Activated naive CD8-positive, alpha-beta T cell (primary cell): ENCODE measurements at regions not wholly inside any gene's neighbourhood (a gene's known extent, or its start where the extent isn't known, plus 50 kb on each side); places are given as distances from the start of the nearest gene placed in this dataset.

Source experiments
- H3K27ac Mint-ChIP-seq: one replicate; pipeline ENCODE4 v1.8.0; 2021; ENCODE audit warnings: mixed read lengths
- H3K27me3 Mint-ChIP-seq: one replicate; pipeline ENCODE4 v1.8.0; 2021; ENCODE audit warnings: mixed read lengths
- H3K36me3 Mint-ChIP-seq: one replicate; pipeline ENCODE4 v1.8.0; 2021; ENCODE audit warnings: mixed read lengths
- H3K4me1 Mint-ChIP-seq: one replicate; pipeline ENCODE4 v1.8.0; 2021; ENCODE audit warnings: low read depth, mixed read lengths
- H3K4me3 Mint-ChIP-seq: one replicate; pipeline ENCODE4 v1.8.0; 2021; ENCODE audit warnings: mild to moderate bottlenecking, mixed read lengths
- H3K9me3 Mint-ChIP-seq: one replicate; pipeline ENCODE4 v1.8.0; 2021; ENCODE audit warnings: low read depth, mixed read lengths

GRCh38 chr5:90144625-90145327, 264.8 kb downstream of the CETN3 start:
- H3K27me3 Mint-ChIP-seq: no peaks in the 10 kb centered on the region
- H3K27ac Mint-ChIP-seq: no peak overlapping the region
- H3K4me1 Mint-ChIP-seq: no peaks in the 10 kb centered on the region
- no peaks in the 10 kb centered on the region for H3K9me3 Mint-ChIP-seq
- H3K36me3 Mint-ChIP-seq: no peaks in the 10 kb centered on the region
- no peak overlapping the region for H3K4me3 Mint-ChIP-seq

GRCh38 chr5:90142541-90142940, 267.0 kb downstream of the CETN3 start:
- Mint-ChIP-seq H3K27ac (no peak overlapping the region), H3K4me1 (no peaks in the 10 kb centered on the region), H3K4me3 (no peak overlapping the region), H3K9me3 (no peaks in the 10 kb centered on the region), H3K36me3 (no peaks in the 10 kb centered on the region), H3K27me3 (no peaks in the 10 kb centered on the region)

GRCh38 chr5:90141984-90142383, 267.6 kb downstream of the CETN3 start:
- H3K9me3 Mint-ChIP-seq: no peaks in the 10 kb centered on the region

GRCh38 chr5:90136952-90137528, 272.5 kb downstream of the CETN3 start:
- no peak overlapping the region for H3K27ac Mint-ChIP-seq
- no peak overlapping the region for H3K4me3 Mint-ChIP-seq
- H3K36me3 Mint-ChIP-seq: no peaks in the 10 kb centered on the region
- H3K27me3 Mint-ChIP-seq: no peaks in the 10 kb centered on the region
- no peaks in the 10 kb centered on the region for H3K9me3 Mint-ChIP-seq
- no peaks in the 10 kb centered on the region for H3K4me1 Mint-ChIP-seq

More at GRCh38 chr5:90141984-90142383, 267.6 kb downstream of the CETN3 start:
- Mint-ChIP-seq H3K4me3 (no peak overlapping the region), H3K36me3 (no peaks in the 10 kb centered on the region), H3K27ac (no peak overlapping the region), H3K27me3 (no peaks in the 10 kb centered on the region), H3K4me1 (no peaks in the 10 kb centered on the region)

- no peak overlapping the region for H3K4me3 Mint-ChIP-seq
- no peaks in the 10 kb centered on the region for H3K36me3 Mint-ChIP-seq
- H3K4me1 Mint-ChIP-seq: no peaks in the 10 kb centered on the region
- no peaks in the 10 kb centered on the region for H3K27me3 Mint-ChIP-seq
- H3K9me3 Mint-ChIP-seq: no peaks in the 10 kb centered on the region
- H3K27ac Mint-ChIP-seq: no peak overlapping the region
Measured at GRCh38 chr5:90135779-90136378, 273.7 kb downstream of the CETN3 start.

GRCh38 chr5:90134892-90135291, 274.7 kb downstream of the CETN3 start:
- Mint-ChIP-seq H3K36me3 (no peaks in the 10 kb centered on the region), H3K4me3 (no peak overlapping the region), H3K9me3 (no peaks in the 10 kb centered on the region), H3K4me1 (no peaks in the 10 kb centered on the region), H3K27me3 (no peaks in the 10 kb centered on the region), H3K27ac (no peak overlapping the region)

- Mint-ChIP-seq H3K27ac (no peak overlapping the region), H3K9me3 (no peaks in the 10 kb centered on the region), H3K4me3 (no peak overlapping the region), H3K36me3 (no peaks in the 10 kb centered on the region), H3K27me3 (no peaks in the 10 kb centered on the region), H3K4me1 (no peaks in the 10 kb centered on the region)
Measured at GRCh38 chr5:90134381-90134780, 275.2 kb downstream of the CETN3 start.

- no peaks in the 10 kb centered on the region for H3K27me3 Mint-ChIP-seq
- H3K9me3 Mint-ChIP-seq: no peaks in the 10 kb centered on the region
- H3K27ac Mint-ChIP-seq: no peak overlapping the region
- H3K36me3 Mint-ChIP-seq: no peaks in the 10 kb centered on the region
- no peak overlapping the region for H3K4me3 Mint-ChIP-seq
- H3K4me1 Mint-ChIP-seq: no peaks in the 10 kb centered on the region
Measured at GRCh38 chr5:90133941-90134340, 275.6 kb downstream of the CETN3 start.

- H3K27ac Mint-ChIP-seq: no peak overlapping the region
Measured at GRCh38 chr5:90131383-90132133, 278.0 kb downstream of the CETN3 start.

GRCh38 chr5:90128551-90128950, 281.0 kb downstream of the CETN3 start:
- H3K36me3 Mint-ChIP-seq: no peaks in the 10 kb centered on the region
- no peak overlapping the region for H3K4me3 Mint-ChIP-seq
- no peaks in the 10 kb centered on the region for H3K4me1 Mint-ChIP-seq
- no peak overlapping the region for H3K27ac Mint-ChIP-seq
- H3K27me3 Mint-ChIP-seq: no peaks in the 10 kb centered on the region
- no peaks in the 10 kb centered on the region for H3K9me3 Mint-ChIP-seq

More at GRCh38 chr5:90131383-90132133, 278.0 kb downstream of the CETN3 start:
- Mint-ChIP-seq H3K27me3 (no peaks in the 10 kb centered on the region), H3K4me3 (no peak overlapping the region), H3K36me3 (no peaks in the 10 kb centered on the region), H3K9me3 (no peaks in the 10 kb centered on the region), H3K4me1 (no peaks in the 10 kb centered on the region)

- Mint-ChIP-seq H3K4me3 (no peak overlapping the region), H3K4me1 (no peaks in the 10 kb centered on the region), H3K9me3 (no peaks in the 10 kb centered on the region), H3K36me3 (no peaks in the 10 kb centered on the region), H3K27ac (no peak overlapping the region), H3K27me3 (no peaks in the 10 kb centered on the region)
Measured at GRCh38 chr5:90119531-90119971, 290.0 kb downstream of the CETN3 start.

- Mint-ChIP-seq H3K9me3 (no peaks in the 10 kb centered on the region), H3K4me3 (no peak overlapping the region), H3K4me1 (no peaks in the 10 kb centered on the region), H3K27ac (no peak overlapping the region), H3K27me3 (no peaks in the 10 kb centered on the region), H3K36me3 (no peaks in the 10 kb centered on the region)
Measured at GRCh38 chr5:90117005-90117404, 292.6 kb downstream of the CETN3 start.

GRCh38 chr5:90113108-90113507, 296.4 kb downstream of the CETN3 start:
- no peak overlapping the region for H3K4me3 Mint-ChIP-seq
- H3K27ac Mint-ChIP-seq: no peak overlapping the region
- H3K36me3 Mint-ChIP-seq: no peaks in the 10 kb centered on the region
- no peaks in the 10 kb centered on the region for H3K27me3 Mint-ChIP-seq
- H3K4me1 Mint-ChIP-seq: no peaks in the 10 kb centered on the region
- no peaks in the 10 kb centered on the region for H3K9me3 Mint-ChIP-seq

GRCh38 chr5:90112033-90112692, 297.4 kb downstream of the CETN3 start:
- no peak overlapping the region for H3K4me3 Mint-ChIP-seq
- no peak overlapping the region for H3K27ac Mint-ChIP-seq
- H3K36me3 Mint-ChIP-seq: no peaks in the 10 kb centered on the region
- H3K4me1 Mint-ChIP-seq: no peaks in the 10 kb centered on the region
- H3K9me3 Mint-ChIP-seq: no peaks in the 10 kb centered on the region
- no peaks in the 10 kb centered on the region for H3K27me3 Mint-ChIP-seq
